Upper lobe of left lung (tissue), 6 donors: ENCODE measurements at regions not wholly inside any gene's neighbourhood (a gene's known extent, or its start where the extent isn't known, plus 50 kb on each side); places are given as distances from the start of the nearest gene placed in this dataset.

Source experiments
- ATAC-seq, 2 donors: fragments of 200-7000 bp; cut with Tn5 transposase; one replicate each; pipeline ENCODE4 v1.9.1; 2022; ENCODE audit warnings: mild to moderate bottlenecking in 2 of 2, moderate library complexity in 2 of 2; ENCODE audit not compliant: low FRiP score in 2 of 2
- DNase-seq, 2 donors: peaks; one replicate each; pipeline ENCODE4 v3.0.0-alpha.2; 2019 to 2020
- H3K27ac ChIP-seq, 4 donors: fragments of 200-600 bp; sonication (generic); one replicate each; pipeline ENCODE4 v1.5.1; 2016 to 2019
- H3K27me3 ChIP-seq, 4 donors: fragments of 200-600 bp; sonication (generic); one replicate each; pipeline ENCODE4 v1.5.1; 2017 to 2019
- H3K36me3 ChIP-seq, 4 donors: fragments of 200-600 bp; sonication (generic); one replicate each; pipeline ENCODE4 v1.5.1; 2016 to 2019
- H3K4me1 ChIP-seq, 4 donors: fragments of 200-600 bp; sonication (generic); one replicate each; pipeline ENCODE4 v1.5.1; 2018 to 2019
- H3K4me3 ChIP-seq, 4 donors: fragments of 200-600 bp; sonication (generic); one replicate each; pipeline ENCODE4 v1.5.1; 2017 to 2019; ENCODE audit warnings: mild to moderate bottlenecking in 2 of 4, moderate library complexity in 1 of 4
- H3K9me3 ChIP-seq, 4 donors: fragments of 200-600 bp; sonication (generic); one replicate each; pipeline ENCODE4 v1.5.1; 2018 to 2019
- CTCF ChIP-seq, 6 experiments: fragments of 450-650 bp in 4 of 6; fragments of 200-600 bp in 2 of 6; sonication (generic) in 2 of 6; IDR thresholded peaks; one replicate each; pipeline ENCODE4 v1.5.1; 2016 to 2019; ENCODE audit warnings: antibody characterized with exemption in 6 of 6
- EP300 ChIP-seq, 4 donors: sonication (generic); formaldehyde crosslinking; IDR thresholded peaks; one replicate each; pipeline ENCODE4 v1.5.1; 2017; ENCODE audit warnings: antibody characterized with exemption in 4 of 4, control low read depth in 2 of 4
- POLR2A ChIP-seq, 4 donors: fragments of 450-650 bp; IDR thresholded peaks; one replicate each; pipeline ENCODE4 v1.5.1; 2016 to 2017; ENCODE audit warnings: antibody characterized with exemption in 4 of 4, mild to moderate bottlenecking in 2 of 4
- POLR2AphosphoS5 ChIP-seq, 2 donors: sonication (generic); formaldehyde crosslinking; IDR thresholded peaks; one replicate each; pipeline ENCODE4 v1.5.1; 2017; ENCODE audit warnings: antibody characterized with exemption in 2 of 2
- WGBS, 2 donors: methylation state at CpG; one replicate each; pipeline ENCODE4 v1.1.5; 2017 to 2018; 5-methylcytosine and 5-hydroxymethylcytosine counted together
- donor health status: DM: no; HTN: no; CAD: no; lungs with moderate emphysema.
- donor health status: DM: no; HTN: yes; CAD: no; lungs with severe emphysema.

GRCh38 chr3:94179059-94179458, 116.2 kb downstream of the NSUN3 start:
- Histone ChIP-seq H3K4me1 (no peaks in the 10 kb centered on the region), H3K4me3 (no peak overlapping the region), H3K27ac (no peak overlapping the region), H3K27me3 (no peaks in the 10 kb centered on the region), H3K36me3 (no peaks in the 10 kb centered on the region), H3K9me3 (no peaks in the 10 kb centered on the region)
- 67 to 75% methylated on average over 2 of the region's 2 CpGs for WGBS, 2 donors
- ATAC-seq (no peak), DNase-seq (no peak)
- TF ChIP-seq POLR2AphosphoS5 (IDR thresholded peaks at IDR 0.05) (no peak), EP300 (IDR thresholded peaks at IDR 0.05) (no peak), POLR2A (IDR thresholded peaks at IDR 0.05) (no peak), CTCF (IDR thresholded peaks at IDR 0.05) (no peak)

GRCh38 chr3:94183551-94183950, 120.7 kb downstream of the NSUN3 start:
- no peak overlapping the region for H3K4me3 ChIP-seq
- H3K36me3 ChIP-seq: no peaks in the 10 kb centered on the region
- WGBS, 2 donors: 84 to 89% methylated on average over 6 of the region's 6 CpGs
- DNase-seq (no peak), ATAC-seq (no peak)
- no peak overlapping the region for H3K27ac ChIP-seq
- H3K9me3 ChIP-seq: no peaks in the 10 kb centered on the region
- no peaks in the 10 kb centered on the region for H3K27me3 ChIP-seq
- H3K4me1 ChIP-seq: no peaks in the 10 kb centered on the region
- TF ChIP-seq POLR2A (IDR thresholded peaks at IDR 0.05) (no peak), CTCF (IDR thresholded peaks at IDR 0.05) (no peak), EP300 (IDR thresholded peaks at IDR 0.05) (no peak), POLR2AphosphoS5 (IDR thresholded peaks at IDR 0.05) (no peak)

- ATAC-seq (no peak), DNase-seq (no peak)
- H3K4me1 ChIP-seq: no peaks in the 10 kb centered on the region
- H3K9me3 ChIP-seq: no peaks in the 10 kb centered on the region
- H3K36me3 ChIP-seq: no peaks in the 10 kb centered on the region
- H3K27ac ChIP-seq: no peak overlapping the region
- no peak overlapping the region for H3K4me3 ChIP-seq
- TF ChIP-seq EP300 (IDR thresholded peaks at IDR 0.05) (no peak), CTCF (IDR thresholded peaks at IDR 0.05) (no peak), POLR2AphosphoS5 (IDR thresholded peaks at IDR 0.05) (no peak), POLR2A (IDR thresholded peaks at IDR 0.05) (no peak)
- WGBS, 2 donors: 0 to 37% methylated on average over 1 of the region's 1 CpG
- no peaks in the 10 kb centered on the region for H3K27me3 ChIP-seq
Observed at GRCh38 chr3:94184781-94185180, 121.9 kb downstream of the NSUN3 start.

- no peak for DNase-seq
- Histone ChIP-seq H3K27ac (no peak overlapping the region), H3K9me3 (no peaks in the 10 kb centered on the region), H3K4me1 (no peaks in the 10 kb centered on the region), H3K36me3 (no peaks in the 10 kb centered on the region), H3K27me3 (no peaks in the 10 kb centered on the region), H3K4me3 (no peak overlapping the region)
- ATAC-seq: no peak
- TF ChIP-seq POLR2AphosphoS5 (IDR thresholded peaks at IDR 0.05) (no peak), CTCF (IDR thresholded peaks at IDR 0.05) (no peak), EP300 (IDR thresholded peaks at IDR 0.05) (no peak), POLR2A (IDR thresholded peaks at IDR 0.05) (no peak)
- 80% methylated on average over 2 of the region's 2 CpGs for WGBS, 2 donors
Observed at GRCh38 chr3:94185753-94186152, 122.9 kb downstream of the NSUN3 start.

- TF ChIP-seq CTCF (IDR thresholded peaks at IDR 0.05) (no peak), POLR2A (IDR thresholded peaks at IDR 0.05) (no peak), POLR2AphosphoS5 (IDR thresholded peaks at IDR 0.05) (no peak), EP300 (IDR thresholded peaks at IDR 0.05) (no peak)
- DNase-seq (no peak), ATAC-seq (no peak)
- no peaks in the 10 kb centered on the region for H3K27me3 ChIP-seq
- H3K4me3 ChIP-seq: no peak overlapping the region
- no peak overlapping the region for H3K27ac ChIP-seq
- H3K36me3 ChIP-seq: no peaks in the 10 kb centered on the region
- H3K4me1 ChIP-seq: no peaks in the 10 kb centered on the region
- WGBS, 2 donors: 78 to 90% methylated on average over 2 of the region's 2 CpGs
- no peaks in the 10 kb centered on the region for H3K9me3 ChIP-seq
Observed at GRCh38 chr3:94187697-94188096, 124.8 kb downstream of the NSUN3 start.
